Breast epithelium (tissue), 4 donors: ENCODE measurements at regions not wholly inside any gene's neighbourhood (a gene's known extent, or its start where the extent isn't known, plus 50 kb on each side); places are given as distances from the start of the nearest gene placed in this dataset.

Experiments
- DNase-seq, 2 donors: peaks; one replicate each; pipeline ENCODE4 v3.0.0-alpha.2; 2019; ENCODE audit warnings: low spot score in 2 of 2
- H3K27ac ChIP-seq, 2 donors: fragments of 200-600 bp; sonication (generic) in 1 of 2; one replicate each; pipeline ENCODE4 v1.5.1; 2016 to 2019; ENCODE audit warnings: mild to moderate bottlenecking in 1 of 2
- H3K27me3 ChIP-seq, 2 donors: fragments of 200-600 bp; sonication (generic) in 1 of 2; one replicate each; pipeline versions ENCODE4 v1.5.1 to v1.6.0; 2017 to 2019; ENCODE audit warnings: control low read depth in 1 of 2, mild to moderate bottlenecking in 1 of 2
- H3K36me3 ChIP-seq: fragments of 200-600 bp; one replicate; pipeline ENCODE4 v1.5.1; 2019
- H3K4me1 ChIP-seq, 2 donors: fragments of 200-600 bp; sonication (generic); one replicate each; pipeline ENCODE4 v1.5.1; 2016 to 2019; ENCODE audit warnings: control low read depth in 1 of 2
- H3K4me3 ChIP-seq, 3 donors: fragments of 200-600 bp; sonication (generic); 1 replicate in 2 of 3; 2 replicates in 1 of 3; pipeline ENCODE4 v1.5.1; 2016 to 2019; ENCODE audit warnings: mild to moderate bottlenecking in 3 of 3, moderate library complexity in 2 of 3
- H3K9me3 ChIP-seq, 2 donors: fragments of 200-600 bp; sonication (generic) in 1 of 2; one replicate each; pipeline ENCODE4 v1.5.1; 2016 to 2019; ENCODE audit warnings: control low read depth in 1 of 2
- POLR2A ChIP-seq: fragments of 450-650 bp; IDR thresholded peaks from one replicate; pipeline ENCODE4 v1.6.1; 2016; ENCODE audit warnings: antibody characterized with exemption, mild to moderate bottlenecking, moderate library complexity
- POLR2AphosphoS5 ChIP-seq, 3 donors: sonication (generic); formaldehyde crosslinking; IDR thresholded peaks; one replicate each; pipeline ENCODE4 v1.6.1; 2017; ENCODE audit warnings: antibody characterized with exemption in 3 of 3
- intact Hi-C: fragments of 100-400 bp; cut with DNase I; formaldehyde crosslinking; loops from one replicate; pipeline ENCODE4 v1.15.1; 2023; ENCODE audit warnings: low total_unique reads
- TF ChIP-seq, protein P1 (sequence below), 3 donors: fragments of 450-650 bp; IDR thresholded peaks; one replicate each; pipeline ENCODE4 v1.5.1; 2016 to 2017; ENCODE audit warnings: antibody characterized with exemption in 3 of 3, mild to moderate bottlenecking in 3 of 3, moderate library complexity in 3 of 3

DNA sequence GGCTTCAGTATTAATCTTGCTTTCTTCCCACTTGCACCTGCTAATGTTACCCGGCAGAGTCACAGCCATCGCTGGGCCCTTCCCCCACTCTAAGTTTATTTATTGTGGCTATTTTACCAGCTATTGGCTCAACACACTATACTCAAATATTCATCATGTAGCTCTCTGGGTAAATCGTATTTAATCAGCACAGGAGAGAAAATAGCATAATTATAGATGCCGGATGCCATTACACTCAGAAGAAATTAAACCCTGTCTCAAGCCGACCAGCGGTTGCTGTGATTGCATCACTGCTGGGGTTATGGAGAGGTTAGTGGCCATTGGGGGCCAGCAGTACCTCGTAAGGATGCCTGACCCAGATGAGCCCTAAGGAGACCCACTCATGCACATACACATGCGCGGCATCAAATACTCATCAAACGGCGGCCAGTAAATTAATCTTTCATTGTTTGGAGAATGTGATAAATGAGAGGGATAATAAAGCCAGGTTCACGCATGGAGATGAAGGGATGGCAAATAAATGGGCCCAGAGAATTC, 269.5 kb upstream of the ZFHX3 start:
- H3K4me1 ChIP-seq, result no peaks in the 10 kb centered on the region
- no peaks in the 10 kb centered on the region for H3K27me3 ChIP-seq
- H3K4me3 ChIP-seq, result no peak overlapping the region
- H3K36me3 ChIP-seq, result no peaks in the 10 kb centered on the region
- no peak overlapping the region for H3K27ac ChIP-seq
- intact Hi-C loops, result no loop called here
- DNase-seq, result no peak
- TF ChIP-seq, protein P1, sequence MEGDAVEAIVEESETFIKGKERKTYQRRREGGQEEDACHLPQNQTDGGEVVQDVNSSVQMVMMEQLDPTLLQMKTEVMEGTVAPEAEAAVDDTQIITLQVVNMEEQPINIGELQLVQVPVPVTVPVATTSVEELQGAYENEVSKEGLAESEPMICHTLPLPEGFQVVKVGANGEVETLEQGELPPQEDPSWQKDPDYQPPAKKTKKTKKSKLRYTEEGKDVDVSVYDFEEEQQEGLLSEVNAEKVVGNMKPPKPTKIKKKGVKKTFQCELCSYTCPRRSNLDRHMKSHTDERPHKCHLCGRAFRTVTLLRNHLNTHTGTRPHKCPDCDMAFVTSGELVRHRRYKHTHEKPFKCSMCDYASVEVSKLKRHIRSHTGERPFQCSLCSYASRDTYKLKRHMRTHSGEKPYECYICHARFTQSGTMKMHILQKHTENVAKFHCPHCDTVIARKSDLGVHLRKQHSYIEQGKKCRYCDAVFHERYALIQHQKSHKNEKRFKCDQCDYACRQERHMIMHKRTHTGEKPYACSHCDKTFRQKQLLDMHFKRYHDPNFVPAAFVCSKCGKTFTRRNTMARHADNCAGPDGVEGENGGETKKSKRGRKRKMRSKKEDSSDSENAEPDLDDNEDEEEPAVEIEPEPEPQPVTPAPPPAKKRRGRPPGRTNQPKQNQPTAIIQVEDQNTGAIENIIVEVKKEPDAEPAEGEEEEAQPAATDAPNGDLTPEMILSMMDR (IDR thresholded peaks at IDR 0.05), result no peak
- TF ChIP-seq POLR2AphosphoS5 (IDR thresholded peaks at IDR 0.05) (no peak), POLR2A (no peak)
- H3K9me3 ChIP-seq, result no peaks in the 10 kb centered on the region

DNA sequence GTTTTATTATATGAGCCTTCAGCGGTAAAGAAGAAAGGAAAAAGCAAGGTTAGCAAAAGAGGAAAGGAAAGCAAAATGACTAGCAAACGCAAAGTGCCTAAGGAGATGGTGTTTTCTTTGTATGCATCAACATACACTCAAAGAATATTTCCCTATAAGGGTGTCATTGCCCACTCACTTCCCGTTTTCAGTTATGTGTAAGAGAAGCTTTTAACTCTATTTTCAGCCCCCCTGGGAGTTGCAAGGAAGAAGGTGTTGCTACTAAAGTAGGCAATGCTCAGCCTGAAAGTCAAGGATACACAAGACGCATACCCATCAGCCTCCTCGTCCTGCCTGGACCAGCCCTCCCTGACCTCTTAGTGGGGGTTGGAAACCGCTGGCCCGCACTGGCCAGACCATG, 267.7 kb upstream of the ZFHX3 start:
- TF ChIP-seq, protein P1 (IDR thresholded peaks at IDR 0.05), result no peak
- TF ChIP-seq POLR2A, result no peak
- no peak for TF ChIP-seq POLR2AphosphoS5 (IDR thresholded peaks at IDR 0.05)
- Histone ChIP-seq H3K4me3 (no peak overlapping the region), H3K36me3 (no peaks in the 10 kb centered on the region), H3K4me1 (no peaks in the 10 kb centered on the region), H3K27ac (no peak overlapping the region), H3K27me3 (no peaks in the 10 kb centered on the region), H3K9me3 (no peaks in the 10 kb centered on the region)
- intact Hi-C loops, result no loop called here
- DNase-seq, result no peak

DNA sequence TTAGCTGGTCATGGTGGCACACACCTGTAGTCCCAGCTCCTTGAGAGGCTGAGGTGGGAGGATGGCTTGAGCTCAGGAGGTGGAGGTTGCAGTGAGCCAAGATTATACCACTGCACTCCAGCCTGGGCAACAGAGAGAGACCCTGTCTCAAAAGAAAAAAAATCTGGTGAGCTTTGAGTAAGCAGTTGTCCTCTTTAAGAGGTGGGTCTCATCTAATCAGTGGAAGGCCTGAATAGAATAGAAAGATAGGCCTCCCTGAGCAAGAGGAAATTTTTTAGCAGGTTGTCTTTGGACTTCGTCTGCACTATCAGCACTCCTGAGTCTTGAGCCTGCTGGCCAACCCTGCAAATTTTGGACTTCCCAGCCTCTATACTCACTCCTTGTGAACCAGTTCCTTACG, 266.0 kb upstream of the ZFHX3 start:
- Histone ChIP-seq H3K36me3 (no peaks in the 10 kb centered on the region), H3K27ac (no peak overlapping the region), H3K9me3 (no peaks in the 10 kb centered on the region), H3K4me1 (no peaks in the 10 kb centered on the region), H3K27me3 (no peaks in the 10 kb centered on the region), H3K4me3 (no peak overlapping the region)
- intact Hi-C loops, result no loop called here
- DNase-seq, result no peak
- TF ChIP-seq, protein P1 (IDR thresholded peaks at IDR 0.05), result no peak
- no peak for TF ChIP-seq POLR2AphosphoS5 (IDR thresholded peaks at IDR 0.05)
- no peak for TF ChIP-seq POLR2A

DNA sequence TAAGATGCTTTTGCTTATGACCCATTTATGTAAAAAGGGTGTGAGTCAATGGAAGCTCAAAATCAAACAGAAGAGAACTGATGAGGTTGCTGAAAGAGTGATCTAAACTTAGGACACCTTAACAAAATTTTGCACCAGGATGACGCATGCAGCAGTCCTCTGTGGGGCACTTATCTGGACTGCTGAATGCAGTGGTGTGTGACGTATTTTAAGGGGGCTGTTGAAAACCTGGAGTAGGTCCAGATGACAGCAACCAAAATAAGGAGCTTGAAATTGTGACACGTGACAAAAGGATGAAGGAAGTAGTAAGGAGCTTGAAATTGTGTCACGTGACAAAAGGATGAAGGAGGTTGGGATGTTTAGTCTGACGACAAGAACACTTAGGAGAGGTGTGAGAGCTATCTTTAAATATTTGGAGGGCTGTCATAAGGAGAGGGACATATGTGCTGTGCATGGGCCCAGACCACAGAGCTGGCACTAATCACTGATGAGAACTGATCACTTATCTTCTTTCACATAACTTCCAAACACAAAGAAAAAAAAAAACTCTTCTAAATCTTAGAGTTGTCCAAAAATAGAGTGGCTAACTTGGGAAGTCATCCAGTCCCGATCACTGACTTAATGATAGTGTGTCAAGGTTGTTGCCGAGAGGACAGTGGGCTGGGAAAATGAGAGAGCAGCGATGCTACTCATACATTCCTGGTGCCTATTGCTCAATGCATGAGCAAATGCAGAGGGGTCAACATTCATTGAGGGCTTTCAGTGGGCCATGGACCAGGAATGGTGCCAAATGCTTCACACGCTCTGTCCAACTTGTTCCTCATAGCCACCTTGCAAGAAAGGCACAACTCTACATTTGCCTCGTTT, 264.2 kb upstream of the ZFHX3 start:
- Histone ChIP-seq H3K27ac (no peak overlapping the region), H3K4me3 (no peak overlapping the region), H3K9me3 (no peaks in the 10 kb centered on the region), H3K36me3 (no peaks in the 10 kb centered on the region), H3K4me1 (no peaks in the 10 kb centered on the region), H3K27me3 (peaks cover 0 to 3% of the 10 kb centered on the region in 2 donors)
- TF ChIP-seq POLR2A (no peak), POLR2AphosphoS5 (IDR thresholded peaks at IDR 0.05) (no peak)
- TF ChIP-seq, protein P1 (IDR thresholded peaks at IDR 0.05), result no peak
- intact Hi-C loops, result no loop called here
- DNase-seq, result no peak

DNA sequence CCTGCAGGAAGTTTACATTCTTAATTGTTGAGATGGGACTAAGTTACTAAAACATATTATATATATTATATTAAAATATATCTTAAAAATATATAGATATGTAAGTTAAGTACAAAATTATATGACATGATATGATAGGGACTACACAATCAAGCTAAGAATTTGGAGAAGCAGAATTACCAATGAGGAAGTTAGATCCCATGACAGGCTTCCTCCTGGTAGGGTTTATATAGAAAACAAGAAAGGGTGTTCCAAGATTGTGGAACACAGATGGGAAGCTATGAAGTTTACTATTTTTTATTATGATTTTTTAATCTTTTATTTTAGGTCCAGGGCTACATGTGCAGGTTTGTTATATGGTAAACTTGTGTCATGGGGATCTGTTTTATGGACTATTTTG, 260.8 kb upstream of the ZFHX3 start:
- Histone ChIP-seq H3K9me3 (no peaks in the 10 kb centered on the region), H3K4me1 (no peaks in the 10 kb centered on the region), H3K27ac (no peak overlapping the region), H3K36me3 (no peaks in the 10 kb centered on the region), H3K4me3 (no peak overlapping the region), H3K27me3 (peaks cover 3 to 6% of the 10 kb centered on the region in 2 donors)
- DNase-seq, result no peak
- intact Hi-C loops, result no loop called here
- TF ChIP-seq, protein P1 (IDR thresholded peaks at IDR 0.05), result no peak
- TF ChIP-seq POLR2A, result no peak
- no peak for TF ChIP-seq POLR2AphosphoS5 (IDR thresholded peaks at IDR 0.05)
